Stimulated activated CD4-positive, alpha-beta T cell treated with anti-CD3 and anti-CD28 coated beads, Interleukin-12 subunit alpha, Interleukin-12 subunit beta, amount 100 ng/mL, for 48 hours (primary cell): ENCODE measurements at regions not wholly inside any gene's neighbourhood (a gene's known extent, or its start where the extent isn't known, plus 50 kb on each side); places are given as distances from the start of the nearest gene placed in this dataset.
"Not testable (repeated sequence)": the region's sequence is repeated elsewhere in the genome, so short reads cannot be mapped to it uniquely, and the experiment has no call there.

Experiments
- DNase-seq, 3 donors: peaks; one replicate each; pipeline ENCODE4 v3.0.0-alpha.2; 2020; ENCODE audit warnings: low read depth in 2 of 3, low spot score in 1 of 3

DNA sequence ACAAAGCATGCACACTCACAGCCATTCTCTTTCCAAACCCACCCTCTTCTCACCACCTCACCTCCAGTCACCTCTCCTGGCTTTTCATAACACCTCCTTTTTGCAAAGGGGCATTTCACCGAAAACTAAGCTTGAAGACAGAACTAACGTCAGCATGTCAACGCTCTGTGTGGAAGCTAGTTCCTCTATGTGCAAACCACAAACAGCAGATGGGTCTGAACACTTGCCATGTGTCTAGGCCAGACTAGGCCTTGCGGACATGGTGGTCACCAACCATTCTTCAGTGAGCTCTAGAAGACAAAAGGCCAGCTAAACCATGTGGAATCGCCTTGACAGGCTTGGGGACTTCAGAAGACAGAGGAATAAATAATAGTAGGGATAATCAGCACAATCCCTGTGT is 148.5 kb downstream of the TXNL1 start:
- no peak for DNase-seq

DNA sequence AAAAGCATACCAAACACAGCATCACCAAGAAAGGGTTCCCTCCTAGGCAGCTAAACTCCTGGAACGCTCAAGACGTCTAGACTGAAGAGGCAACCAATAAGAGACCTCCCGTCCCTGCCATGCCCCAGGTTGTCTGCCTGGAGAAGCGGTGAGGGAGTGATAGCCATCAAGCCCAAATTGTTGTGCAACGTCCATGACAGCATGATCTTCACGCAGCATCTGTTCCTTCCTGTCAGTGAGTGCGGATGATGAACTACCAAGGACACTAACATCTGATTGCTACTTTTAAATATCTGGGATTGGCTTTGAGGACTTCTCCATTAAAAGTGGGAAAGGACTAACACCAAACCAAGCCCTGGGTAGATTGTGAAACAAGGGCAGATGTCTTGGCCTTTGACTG is 149.7 kb downstream of the TXNL1 start:
- DNase-seq = no peak

DNA sequence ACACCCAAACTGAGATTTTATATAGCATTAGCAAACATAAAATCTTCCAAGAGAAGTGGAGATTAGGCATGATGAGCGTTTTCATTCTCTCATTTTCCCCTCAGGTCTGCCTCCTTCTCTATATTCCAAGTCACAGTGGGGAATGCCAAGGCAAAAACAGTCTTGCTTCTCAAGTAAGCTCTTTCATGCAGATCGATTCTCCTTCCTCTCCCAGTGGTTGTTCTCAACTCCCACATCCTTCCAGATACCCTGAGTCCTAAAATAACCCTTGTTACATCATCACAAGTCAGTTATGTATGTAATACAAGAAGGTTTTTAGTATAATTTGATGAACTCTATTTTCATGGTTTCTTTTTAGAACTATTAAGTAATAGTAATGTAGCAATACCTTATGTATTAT is 150.6 kb downstream of the TXNL1 start:
- no peak for DNase-seq

DNA sequence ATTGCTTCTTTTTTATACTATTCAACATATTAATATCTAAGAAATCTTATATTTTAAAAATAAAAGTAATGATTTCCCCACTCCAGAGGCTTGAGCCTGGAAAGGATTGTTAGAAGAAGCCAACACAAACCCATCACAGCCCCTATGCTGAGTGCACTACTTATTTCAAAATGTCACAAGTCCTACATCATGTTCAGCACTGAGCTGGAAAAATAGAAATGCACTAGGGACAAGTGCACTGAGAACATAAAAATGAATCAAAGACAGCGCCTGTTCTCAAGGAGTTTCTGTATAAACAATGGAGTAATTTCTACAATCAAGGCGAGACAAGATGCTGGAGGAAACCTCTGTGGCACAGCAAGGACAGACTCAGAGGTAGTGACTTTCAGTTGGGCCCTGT is 155.0 kb downstream of the TXNL1 start:
- no peak for DNase-seq

DNA sequence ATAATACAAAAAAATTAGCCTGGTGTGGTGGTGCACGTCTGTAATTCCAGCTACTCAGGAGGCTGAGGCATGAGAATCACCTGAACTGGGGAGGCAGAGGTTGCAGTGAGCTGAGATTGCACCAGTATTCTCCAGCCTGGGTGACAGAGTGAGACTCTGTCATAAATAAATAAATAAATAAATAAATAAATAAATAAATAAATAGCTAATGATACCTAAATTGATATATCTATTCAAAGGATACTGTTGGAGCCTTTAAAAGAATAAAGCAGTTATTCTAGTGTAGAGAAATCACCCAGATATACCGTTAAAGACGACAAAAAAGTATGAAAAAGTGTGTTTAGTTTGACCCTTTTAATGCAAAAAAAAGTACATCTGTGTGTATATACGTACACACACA is 155.6 kb downstream of the TXNL1 start:
- DNase-seq = not testable (repeated sequence)

DNA sequence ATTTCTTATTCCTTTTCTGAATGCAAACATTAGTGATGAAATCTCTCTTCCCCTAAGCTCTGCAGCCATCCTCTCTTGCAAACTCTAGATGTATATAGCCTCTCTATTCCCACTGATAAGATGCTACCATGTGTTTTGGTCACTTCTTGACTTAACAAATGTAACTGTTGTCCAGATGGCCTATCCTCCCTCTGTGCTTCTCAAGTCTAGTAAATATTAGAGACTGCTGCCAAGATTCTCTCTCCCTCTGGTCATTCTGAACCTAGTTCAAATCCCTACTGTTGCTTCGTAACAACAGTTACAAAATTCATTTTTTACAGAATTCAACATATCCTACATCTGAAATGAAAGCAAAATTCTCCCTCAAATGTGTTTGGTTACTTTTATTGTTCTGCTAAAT is 156.6 kb downstream of the TXNL1 start:
- no peak for DNase-seq

DNA sequence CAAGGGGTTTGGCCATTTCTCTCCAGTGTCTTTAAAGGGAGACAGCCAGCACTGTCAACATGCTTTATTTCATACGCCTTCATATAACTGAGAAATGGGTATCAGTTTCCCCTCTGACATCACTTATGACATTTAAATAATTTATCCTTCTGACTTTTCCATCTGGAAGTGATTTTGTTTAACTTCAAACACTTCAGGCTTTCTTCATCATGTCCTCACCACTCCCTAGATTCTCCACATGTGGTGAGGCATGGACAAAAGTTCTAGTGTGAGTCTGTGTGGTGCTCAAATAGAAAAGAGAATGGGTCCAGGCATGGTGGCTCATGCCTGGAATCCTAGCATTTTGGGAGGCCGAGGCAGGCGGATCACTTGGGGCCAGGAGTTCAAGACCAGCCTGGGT is 158.6 kb downstream of the TXNL1 start:
- DNase-seq = no peak

DNA sequence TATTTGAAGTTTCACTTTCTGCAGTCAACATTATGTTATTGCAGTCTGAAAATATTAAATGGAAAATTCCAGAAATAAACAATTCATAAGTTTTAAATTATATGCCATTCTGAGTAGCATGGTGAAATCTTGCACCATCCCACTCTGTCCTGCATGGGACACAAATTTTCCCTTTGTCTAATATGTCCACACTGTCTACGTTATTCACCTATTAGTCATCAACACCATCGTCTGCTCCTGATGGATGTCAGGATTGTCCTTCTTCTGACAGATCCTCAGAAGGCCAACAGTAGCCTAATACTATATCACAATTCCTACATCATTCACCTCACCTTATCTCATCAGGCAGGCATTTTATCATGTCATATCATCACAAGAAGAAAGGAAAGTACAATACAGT is 163.1 kb downstream of the TXNL1 start:
- no peak for DNase-seq

DNA sequence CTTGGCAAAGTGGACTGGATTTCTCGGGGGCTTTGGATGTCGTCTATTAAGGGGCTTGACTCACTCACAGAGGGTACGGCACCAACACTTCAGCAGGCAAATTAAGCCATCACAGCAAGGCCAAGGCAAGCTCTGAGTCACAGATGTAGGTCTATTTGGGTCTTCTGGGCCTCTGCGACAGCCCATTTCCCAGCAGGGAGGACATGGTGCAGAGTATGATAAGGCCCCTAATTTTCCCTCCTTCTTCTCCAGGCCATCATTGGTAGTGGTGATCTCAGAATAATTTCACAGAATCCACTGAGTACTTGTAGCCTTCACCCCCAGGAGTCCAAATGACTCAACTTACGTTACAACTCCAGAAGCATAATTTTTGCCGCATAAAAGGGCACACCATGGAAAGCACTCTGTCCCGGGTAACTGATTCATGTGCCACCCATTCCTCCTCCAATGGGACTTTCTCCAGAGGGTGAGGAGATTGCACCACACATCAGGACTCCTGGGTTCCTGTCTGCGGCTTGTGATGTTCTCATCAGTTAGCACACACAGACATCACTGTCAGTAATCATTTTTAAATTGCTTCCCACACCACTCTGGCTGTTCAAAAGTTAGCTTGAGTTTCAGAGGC is 164.9 kb downstream of the TXNL1 start:
- no peak for DNase-seq

DNA sequence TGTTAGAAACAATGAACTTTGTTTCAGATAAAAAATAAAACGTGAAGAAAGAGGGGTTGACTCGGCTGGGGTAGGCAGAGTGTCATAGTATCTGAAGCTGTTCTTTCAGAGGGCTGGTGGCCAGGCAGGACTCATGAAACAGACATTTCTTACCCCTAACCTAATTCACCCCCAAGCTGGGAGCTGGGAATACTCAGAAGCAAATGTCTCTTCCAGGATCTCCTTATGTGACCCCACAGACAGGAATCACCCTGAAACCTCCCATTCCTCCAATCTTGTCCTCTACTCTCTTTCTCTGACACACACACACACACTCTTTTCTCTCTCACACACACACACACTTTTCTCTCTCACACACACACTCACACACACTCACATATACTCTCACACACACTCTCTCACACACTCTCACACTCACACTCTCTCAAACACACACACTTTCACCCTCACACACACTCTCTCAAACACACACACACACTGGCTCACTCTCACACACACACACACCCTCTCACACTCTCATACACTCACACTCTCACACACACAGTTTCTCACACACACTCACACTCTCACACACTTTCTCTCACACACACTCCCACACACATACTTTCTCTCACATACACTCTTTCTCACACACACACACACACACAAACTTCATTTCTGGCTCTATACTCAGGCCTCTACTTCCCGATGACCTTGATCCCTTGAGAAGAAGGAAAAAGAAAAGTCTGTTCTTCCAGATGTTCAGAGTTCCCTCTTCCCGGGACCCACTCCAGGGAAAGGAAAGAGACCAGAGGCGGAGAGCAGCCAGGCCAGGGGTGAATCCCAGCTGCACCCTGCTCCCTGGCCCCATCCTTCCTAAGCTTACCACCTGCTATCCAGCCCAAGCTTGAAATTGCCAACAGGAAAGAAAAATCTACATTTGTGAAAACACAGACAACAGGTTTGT is 167.7 kb downstream of the TXNL1 start:
- no peak for DNase-seq

DNA sequence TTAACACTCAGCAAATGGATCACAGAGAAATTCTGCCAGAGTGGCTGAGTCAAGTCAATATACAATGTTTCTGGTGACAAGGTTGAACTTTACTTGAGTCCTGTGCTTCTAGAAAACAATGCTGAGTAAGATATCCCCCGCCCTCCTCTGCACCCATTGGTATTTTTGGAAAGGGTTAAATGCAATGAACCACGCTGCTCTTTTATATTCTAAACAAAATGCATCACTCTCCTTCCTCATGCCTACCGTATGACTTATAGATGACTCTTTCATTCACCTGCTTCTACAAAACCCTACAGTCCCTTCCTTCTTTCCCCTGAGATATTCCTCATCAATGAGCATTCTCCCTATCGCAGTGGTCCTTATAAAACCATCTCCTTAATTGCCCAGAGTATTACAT is 168.8 kb downstream of the TXNL1 start:
- no peak for DNase-seq

DNA sequence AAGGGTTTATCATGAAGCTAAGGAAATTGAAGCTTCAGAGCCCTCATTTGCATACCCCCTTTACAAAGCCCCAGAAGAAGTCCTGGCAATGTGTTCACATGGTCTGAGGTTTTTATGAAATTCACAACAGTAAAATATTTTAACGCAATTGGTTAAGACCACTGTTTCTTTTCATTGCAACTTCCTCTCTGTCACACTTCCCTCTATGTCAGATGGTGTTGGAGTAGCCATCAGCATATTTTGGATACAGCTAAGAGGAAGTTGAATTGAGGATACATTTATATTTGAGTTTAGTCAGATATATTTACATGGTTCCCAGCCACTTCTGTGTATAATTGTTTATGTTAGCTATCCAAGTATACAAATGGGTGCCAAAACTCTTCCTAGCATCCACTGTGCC is 170.0 kb downstream of the TXNL1 start:
- no peak for DNase-seq

DNA sequence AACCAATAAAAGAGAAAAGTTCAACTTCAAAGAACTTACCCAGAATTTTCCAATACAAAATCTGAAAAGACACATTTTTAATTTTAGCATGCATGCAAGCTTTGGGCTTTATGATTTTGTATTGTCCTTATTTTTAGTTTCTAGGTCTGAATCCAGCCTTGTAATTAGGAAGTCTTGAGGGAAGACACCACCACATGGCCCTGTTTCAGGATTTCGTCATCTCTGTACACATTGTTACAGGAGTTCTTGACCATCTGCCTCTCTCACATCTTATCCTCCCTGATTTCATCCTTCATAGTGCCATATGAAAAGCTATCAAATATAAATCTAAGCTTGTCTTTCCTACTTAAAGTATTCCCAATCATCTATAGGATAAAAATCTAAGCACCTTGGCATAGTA is 176.1 kb downstream of the TXNL1 start:
- DNase-seq = no peak

DNA sequence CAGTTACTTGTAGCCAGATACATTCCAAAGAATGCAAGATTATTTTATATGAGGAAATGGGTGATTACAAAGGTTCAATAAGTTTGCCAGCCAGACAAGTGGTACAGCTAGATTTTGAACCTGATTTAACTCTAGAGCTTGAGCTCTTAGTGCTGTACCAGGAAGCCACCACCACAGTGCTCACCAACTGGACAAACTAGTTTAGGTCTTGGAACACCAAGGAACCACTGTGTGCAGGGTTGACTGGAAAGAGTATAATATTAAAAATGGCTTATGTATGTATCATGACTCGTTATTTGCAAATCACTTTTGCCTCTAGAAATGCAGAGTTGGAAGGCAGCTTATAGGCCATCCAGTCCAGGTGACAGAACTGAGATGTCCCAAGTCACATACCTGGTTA is 177.2 kb downstream of the TXNL1 start:
- DNase-seq = no peak

DNA sequence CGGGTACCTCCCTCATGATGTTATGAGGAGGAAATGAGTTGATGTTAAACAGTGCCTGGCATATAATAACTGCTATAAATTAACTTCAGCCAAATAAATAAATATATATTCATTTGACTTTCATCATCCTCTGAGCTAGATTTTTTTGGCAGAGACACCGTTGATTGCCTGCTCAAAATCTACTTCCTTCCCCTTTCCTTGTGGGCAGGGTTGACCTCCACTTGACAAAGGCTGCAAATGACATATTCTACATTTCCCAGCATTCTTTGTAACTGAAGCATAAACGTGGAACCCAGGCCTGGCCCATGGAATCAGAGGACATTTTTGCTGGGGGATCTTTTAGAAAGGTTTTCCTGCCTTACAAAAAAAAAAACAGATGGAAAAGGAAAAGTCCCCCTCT is 177.8 kb downstream of the TXNL1 start:
- DNase-seq = no peak

DNA sequence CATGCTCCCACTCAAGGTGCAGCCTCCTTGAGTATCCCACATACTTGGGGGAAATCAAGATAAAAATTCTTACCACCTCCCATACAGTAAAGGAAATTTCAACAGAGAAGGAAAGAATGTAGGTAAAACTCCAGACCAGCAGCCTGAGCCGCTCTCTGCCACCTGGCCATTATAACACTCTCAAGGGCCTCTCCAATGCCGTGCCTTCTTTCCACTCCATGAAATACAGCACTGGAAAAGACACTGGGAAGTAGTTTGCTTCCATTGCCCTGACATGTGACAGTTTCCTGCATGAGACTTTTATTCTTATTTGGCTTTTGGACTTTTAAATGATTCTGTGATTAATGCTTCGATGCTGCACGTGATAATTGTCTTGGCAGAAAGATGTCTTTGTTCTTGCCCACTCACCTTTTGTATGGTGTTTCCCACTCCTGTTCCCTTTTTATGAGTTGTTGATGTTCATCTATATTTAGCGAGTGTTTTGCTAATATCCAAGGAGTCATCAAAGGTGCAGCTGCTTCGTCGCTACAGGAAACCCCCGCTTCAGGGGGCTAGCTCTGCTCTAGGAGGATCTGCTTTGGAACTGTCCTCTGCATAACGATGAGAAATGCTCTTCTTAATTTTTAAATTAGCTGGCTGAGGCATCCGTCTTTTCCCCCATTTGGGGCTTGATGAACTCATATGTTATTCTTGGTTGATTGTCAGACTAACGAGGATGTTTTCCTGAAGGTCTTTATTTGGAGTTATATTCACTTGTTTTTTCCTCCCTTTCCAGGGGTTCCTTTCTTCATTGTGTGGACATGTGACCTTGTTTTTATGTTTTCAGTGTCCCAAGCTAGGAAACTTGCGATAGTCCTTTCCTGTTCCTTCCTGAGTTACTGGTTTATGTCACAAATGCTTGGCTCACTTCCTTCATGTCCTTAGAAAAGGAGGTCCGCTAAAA is 179.4 kb downstream of the TXNL1 start:
- DNase-seq = no peak

DNA sequence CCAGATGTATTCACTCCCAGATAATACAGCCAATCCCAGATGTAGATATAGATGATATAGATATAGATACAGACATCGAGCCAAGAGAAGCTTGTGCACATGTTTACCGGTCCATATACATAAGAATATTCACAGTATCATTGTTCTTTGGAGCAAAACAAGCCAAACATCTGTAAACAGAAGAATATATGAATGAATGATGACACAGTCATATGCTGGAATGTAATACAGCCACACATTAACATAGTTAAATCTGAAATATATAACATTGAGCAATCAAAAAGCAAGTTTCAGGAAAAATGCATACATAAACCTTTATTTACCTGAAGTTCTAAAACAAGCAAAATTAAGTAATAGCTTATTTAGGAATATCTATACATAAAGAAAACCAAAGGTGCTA is 182.5 kb downstream of the TXNL1 start:
- DNase-seq = no peak

DNA sequence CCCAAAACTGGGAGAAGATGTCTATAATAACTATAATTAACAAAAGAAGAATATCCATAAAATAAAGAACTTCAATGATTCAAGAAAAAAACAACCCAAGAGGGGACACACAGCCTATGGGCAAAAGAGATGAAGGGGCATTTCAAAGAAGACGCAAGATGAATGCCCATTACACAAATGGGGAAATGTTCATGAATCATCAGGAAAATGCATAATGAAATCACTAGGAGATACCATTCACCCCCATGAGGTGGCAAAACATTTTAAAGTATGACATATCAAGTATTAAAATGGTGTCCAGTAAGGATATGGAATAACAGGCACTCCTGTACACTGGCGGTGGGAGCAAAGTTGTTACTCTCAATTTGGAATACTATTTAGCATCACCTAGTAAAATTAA is 183.3 kb downstream of the TXNL1 start:
- no peak for DNase-seq

DNA sequence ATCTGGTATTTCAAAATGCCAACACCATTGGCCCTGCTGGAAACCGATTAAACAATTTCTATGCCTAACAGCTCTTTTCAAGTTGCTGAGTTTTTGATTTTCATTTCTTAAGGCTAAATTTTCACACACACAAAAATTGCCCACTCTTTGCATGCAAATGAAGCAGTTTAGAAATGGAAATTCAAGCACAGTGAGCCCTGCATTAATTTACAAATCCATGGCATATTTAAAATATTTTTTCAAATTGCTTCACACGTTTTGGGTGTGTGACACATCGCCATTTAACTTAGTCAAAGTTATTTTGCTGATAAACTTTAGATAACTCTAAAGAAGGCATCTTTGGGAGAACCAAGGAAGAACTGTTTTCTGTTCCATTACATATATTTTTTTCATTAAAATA is 184.8 kb downstream of the TXNL1 start:
- DNase-seq = no peak

DNA sequence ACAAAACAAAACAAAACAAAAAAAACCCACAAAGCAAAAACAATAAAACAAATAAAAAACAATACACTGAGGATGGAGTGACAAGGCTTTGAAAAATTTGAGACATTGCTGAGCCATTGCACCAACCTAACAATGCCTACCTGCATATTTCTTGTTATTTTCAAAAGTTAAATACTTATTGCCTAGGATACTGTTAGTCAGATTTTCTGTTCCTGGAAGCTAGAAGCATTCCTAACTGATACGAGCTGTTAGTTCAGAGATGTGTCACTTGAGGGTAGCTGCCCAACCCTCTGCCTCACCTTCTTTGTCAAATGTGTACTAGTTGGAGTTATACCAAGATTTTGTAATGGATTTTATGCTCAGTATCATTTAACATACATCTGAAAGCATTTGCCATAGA is 187.2 kb downstream of the TXNL1 start:
- no peak for DNase-seq

DNA sequence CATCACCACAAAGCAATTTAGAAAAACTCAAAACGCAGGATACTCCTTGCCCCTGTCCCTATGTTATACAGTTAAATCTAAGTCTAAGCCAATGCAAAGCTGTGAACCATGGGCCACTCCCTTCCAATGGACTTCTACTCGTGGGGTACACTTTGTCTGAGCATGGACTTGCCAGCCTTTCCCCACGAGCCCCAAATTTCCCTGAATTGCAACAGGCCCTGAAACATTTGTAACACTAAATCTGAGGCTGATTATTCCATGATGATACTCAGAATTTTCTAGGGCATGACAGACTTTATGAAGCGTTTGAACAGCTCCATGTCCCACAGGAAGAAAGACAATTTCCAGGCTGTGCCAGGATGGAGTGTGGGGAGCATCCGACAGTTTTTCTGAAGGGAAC is 189.6 kb downstream of the TXNL1 start:
- DNase-seq = no peak

DNA sequence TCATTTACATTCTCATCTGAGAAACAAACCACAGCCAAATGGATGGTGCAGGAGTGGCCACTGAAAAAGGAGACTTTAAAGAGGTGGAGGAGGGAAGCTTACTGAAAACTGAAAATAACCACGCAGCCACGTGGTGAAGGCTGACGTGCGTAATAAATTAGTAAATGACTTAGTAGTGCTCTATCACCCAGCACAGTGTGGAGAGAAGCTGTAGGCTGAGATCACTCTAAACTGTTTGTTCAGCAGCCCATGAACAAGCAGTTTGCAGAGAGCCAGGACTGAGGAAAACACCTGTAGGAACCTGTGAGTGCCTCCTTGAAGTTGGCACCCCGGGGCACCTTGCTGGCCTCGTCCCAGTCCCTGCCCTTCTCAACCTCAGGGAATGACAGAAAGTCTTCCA is 193.0 kb downstream of the TXNL1 start:
- no peak for DNase-seq
